NK-92 treated with Interleukin-12 subunit alpha and Interleukin-12 subunit beta, amount 100 ng/mL, for 24 hours (cell line): ENCODE measurements at regions not wholly inside any gene's neighbourhood (a gene's known extent, or its start where the extent isn't known, plus 50 kb on each side); places are given as distances from the start of the nearest gene placed in this dataset.

ENCODE experiments used
- DNase-seq: peaks from one replicate; lab custom pipeline; 2025; lab: John Stamatoyannopoulos, UW

DNA sequence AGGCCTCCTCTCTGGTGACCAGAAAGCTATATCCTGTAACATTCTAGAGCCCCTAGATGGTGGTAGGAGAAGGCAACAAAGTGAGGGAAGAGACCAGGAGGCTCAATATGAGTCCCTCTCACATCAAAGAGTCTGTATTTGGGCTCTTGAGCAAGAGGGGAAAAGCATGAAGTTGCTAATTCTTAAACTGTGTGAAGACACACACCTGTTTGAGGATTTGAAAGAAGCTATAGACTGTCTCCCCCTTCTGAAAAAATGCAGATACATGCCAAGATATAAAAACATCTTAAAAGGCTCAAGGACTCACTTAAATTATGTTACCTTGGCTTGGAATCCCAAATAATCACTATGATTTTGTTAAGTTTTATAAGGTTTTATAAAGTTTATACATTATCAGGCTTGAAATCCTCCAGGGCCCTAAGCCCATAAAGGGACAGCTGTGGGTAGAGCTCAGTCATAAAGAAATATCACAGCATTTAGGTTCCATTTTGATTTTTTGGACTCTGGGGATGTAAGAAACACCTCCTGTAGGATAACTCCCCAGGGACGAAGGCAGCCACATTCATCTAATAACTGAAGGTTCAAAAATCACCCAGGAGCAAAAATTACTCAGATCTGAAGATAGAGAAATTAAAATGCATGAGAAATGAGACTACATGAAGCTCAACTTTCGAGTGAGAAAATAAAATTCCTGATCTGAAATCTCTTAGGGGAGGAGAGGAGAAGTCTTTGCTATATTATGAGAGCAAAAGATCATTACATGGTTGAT, 136.1 kb upstream of the LGALSL start:
- no peak for DNase-seq

GRCh38 chr2:64318476-64318748, 135.6 kb upstream of the LGALSL start:
- DNase-seq: no peak

DNA sequence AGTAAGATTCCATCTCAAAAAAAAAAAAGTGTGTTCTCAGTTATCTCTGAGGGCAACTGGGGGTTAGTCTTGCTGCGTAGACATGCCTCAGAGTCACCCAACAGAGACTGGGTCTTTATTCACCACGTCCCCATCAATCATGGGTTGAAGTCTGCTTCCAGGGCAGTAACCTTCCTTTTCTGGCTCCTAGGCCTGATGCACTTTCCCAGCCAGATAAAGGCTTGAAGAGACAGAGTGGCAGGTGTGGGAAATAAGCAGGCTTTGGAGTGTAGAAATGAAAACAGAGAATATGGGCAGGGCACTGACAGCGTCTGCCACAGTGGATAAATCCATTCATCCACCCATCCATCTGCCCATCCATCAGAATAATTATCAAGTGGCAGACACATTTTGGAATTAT, 134.1 kb upstream of the LGALSL start:
- no peak for DNase-seq

DNA sequence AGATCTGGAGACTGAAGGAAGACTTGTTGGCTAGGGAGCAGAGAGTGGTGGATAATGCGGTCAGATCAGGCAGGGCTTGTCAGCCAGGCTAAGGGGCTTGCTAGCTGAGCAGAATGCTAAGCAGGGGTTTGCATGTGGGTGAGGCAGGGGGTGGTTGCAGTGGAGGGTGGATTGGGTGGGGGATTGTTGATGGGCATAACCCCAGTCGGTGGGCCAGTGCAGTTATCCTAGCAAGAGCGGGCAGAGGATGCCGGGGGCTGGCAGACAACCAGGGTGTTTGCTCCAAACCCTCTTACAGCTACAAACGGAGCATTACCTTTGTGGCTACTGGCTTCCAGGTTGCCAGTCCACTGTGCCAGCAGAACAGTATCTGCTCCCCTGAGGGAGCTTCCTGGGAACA, 131.5 kb upstream of the LGALSL start:
- DNase-seq: no peak

DNA sequence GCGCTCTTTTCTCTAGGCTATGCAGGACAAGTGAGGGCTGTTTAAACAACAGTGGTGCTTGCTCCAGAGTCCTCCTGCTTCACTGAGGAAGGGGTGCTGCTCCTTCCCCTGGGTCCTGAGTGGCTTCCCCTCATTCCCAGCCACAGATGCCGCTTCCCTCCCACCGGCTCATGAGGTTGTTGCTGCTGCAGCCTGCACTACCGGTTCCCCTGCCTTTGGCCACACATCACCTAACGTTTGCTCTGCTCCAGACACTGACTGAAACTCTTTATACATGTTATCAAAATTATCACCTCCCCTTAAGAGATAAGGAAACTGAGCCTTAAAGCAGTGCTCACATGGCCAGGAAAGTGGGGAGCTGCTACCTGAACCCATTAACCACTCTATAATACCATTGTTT, 130.8 kb upstream of the LGALSL start:
- no peak for DNase-seq

DNA sequence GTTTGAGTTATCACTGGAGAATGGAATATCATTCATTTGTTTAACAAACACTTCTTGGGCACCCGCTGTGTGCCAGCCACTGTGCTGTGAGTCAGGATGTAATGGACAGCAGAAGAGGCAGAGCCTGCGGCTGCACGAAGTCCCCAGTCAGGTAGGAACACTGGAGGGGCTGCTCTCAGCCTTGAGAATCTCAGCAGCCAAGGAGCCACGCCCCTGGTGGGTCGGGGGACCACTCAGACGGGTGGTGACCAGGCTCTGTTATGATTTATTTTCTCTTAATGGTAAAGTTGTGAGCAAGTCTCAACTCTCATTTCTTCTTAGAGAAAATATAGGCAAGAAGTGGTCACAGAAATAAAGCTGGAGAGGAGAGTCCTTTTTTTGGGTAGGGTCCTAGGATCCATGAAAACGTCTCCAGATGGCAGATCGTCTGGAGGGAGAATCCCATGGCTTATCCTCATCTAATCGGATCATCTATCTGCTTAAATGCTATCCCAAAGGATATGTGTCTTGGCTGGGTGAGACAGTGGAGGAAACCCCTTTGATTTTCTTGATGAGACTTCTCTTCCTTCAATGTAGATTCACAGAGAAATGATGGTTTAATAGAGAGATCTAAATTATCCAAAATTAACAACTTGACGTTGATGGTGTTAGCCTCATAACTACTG, 129.1 kb upstream of the LGALSL start:
- no peak for DNase-seq

- DNase-seq: no peak
Observed at GRCh38 chr2:64325477-64325851, 128.5 kb upstream of the LGALSL start.

DNA sequence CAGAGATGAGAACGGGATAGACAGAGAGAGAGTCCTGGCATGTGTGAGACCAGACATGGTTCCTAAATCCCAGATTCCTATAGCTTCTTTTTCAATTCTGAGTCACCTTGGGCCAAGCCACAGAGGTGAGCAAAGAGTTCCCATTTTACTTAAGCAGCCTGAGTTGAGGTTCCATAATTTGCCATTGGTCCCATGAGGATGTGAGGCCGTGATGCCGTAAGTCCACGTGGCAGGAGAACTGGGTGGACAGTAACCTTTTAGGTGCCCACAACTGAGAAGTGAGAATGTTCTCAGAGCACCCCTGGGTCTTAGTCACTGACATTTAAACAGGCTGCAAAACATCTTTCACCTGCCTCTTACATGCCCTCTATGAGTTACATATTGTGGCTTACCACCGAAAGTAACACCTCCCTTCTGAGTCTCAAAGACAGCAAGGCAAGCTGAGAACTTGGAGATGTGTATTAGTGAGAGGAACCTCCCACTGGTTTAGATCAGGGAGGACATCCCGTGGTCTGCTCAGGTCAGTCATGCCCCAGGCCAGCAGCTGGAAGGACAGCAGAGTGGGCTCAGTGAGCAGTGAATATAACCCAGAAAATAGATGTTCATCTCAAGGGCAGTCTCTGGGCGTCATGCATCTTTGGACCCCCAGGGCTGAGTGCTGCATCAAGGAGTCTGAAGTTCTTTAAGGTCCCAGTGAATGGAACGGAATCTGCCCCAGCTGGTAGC, 127.9 kb upstream of the LGALSL start:
- peak; percentile 56 for DNase-seq

DNA sequence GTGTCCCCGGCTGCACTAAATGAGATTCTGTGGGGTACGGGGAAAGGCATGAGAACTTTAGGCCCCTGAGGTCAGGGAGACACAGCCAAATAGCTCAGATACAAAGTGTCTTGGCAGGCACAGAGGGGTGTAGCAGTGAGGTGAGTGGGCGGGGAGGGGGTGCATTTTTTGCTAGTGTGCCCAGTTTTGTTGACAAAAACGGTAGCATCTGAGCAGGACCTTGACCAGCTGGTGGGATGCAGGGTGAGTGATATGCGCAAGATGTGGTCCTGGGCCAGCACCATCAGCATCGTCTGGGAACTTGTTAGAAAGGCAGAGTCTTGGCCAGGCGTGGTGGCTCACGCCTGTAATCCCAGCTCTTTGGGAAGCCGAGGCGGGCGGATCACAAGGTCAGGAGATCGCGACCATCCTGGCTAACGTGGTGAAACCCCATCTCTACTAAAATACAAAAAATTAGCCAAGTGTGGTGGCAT, 127.3 kb upstream of the LGALSL start:
- no peak for DNase-seq

- DNase-seq: no peak
Observed at GRCh38 chr2:64327129-64327509, 126.8 kb upstream of the LGALSL start.

- DNase-seq: peak; percentile 26
Observed at GRCh38 chr2:64327510-64328414, 126.2 kb upstream of the LGALSL start.

DNA sequence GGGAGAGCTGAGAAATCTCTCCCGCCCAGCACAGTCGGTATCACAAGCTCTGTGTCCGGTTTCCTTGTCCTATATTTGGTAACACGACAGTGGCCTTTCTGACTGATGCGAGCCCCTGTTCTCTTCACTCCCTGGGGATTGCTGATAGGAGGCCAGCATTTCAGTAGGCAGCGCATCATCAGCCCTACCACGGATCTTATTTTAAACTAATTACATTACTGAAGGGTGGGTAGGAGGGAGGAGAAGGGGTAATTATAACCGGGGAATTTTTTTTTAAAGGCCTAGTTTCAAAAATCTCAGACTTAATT, 125.6 kb upstream of the LGALSL start:
- no peak for DNase-seq

- no peak for DNase-seq
Observed at GRCh38 chr2:64328756-64329155, 125.2 kb upstream of the LGALSL start.

- no peak for DNase-seq
Observed at GRCh38 chr2:64329848-64330247, 124.1 kb upstream of the LGALSL start.

- DNase-seq: peak; percentile 46
Observed at GRCh38 chr2:64330281-64331113, 123.5 kb upstream of the LGALSL start.

- no peak for DNase-seq
Observed at GRCh38 chr2:64331114-64331645, 122.8 kb upstream of the LGALSL start.

DNA sequence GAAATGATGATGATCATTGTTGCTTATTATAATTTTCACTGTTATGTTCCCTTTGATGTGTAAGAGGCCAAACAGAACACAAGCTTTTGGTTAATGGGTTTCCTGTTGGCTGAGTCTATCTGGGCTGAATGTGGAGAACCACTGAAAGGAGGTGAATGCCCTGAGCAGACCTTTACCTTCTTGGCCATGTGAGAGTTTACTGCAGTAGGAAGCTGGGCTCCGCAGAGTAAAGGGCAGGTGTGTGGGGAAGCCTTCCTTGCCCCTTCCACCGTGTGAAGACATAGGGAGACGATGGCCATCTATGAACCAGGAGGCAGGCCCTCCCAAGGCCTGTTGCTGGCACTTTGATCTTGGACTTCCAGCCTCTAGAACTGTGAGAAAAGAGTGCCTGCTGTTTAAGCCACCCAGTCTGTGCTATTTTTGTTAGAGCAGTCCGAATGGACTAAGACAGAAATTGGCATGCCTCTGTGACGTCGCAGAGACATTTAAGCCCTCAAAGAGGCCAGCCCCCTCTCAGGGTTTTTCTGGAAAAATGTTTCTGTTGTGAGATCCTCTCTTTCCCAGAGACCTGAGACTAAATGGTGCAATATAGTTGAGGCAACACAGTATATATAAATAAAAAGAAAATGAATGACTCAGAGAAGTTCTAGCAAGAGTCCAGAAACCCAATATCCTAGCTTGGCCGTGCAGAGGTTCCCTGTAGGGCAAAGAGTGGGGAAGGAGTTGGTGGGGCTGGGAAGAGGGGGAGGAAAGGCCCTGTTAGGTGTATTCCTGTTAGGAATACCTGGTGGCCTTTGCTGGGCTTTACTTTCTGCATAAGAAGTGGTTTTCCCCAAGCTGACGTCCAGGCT, 121.9 kb upstream of the LGALSL start:
- no peak for DNase-seq

GRCh38 chr2:64336171-64336570, 117.8 kb upstream of the LGALSL start:
- DNase-seq: no peak

DNA sequence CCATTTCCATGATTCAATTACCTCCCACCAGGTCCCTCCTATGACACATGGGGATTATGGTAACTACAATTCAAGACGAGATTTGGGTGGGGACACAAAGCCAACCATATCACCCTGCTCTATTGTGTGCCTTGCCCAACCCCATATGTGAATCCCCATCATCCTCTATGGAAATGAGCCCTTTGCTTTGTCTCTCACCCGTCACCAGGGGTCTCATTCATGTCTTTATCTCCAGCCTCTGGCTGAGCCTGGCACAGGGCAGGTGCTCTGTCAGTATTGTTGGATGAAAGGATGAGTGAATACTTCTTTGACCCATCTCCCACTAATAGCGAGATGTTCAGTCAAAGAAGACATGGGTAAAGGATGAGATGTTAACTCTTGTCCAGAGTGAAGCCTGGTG, 116.6 kb upstream of the LGALSL start:
- DNase-seq: no peak

GRCh38 chr2:64338108-64338507, 115.9 kb upstream of the LGALSL start:
- no peak for DNase-seq
